ENCODE measurements at regions not wholly inside any gene's neighbourhood (a gene's known extent, or its start where the extent isn't known, plus 50 kb on each side); places are given as distances from the start of the nearest gene placed in this dataset.

DNA sequence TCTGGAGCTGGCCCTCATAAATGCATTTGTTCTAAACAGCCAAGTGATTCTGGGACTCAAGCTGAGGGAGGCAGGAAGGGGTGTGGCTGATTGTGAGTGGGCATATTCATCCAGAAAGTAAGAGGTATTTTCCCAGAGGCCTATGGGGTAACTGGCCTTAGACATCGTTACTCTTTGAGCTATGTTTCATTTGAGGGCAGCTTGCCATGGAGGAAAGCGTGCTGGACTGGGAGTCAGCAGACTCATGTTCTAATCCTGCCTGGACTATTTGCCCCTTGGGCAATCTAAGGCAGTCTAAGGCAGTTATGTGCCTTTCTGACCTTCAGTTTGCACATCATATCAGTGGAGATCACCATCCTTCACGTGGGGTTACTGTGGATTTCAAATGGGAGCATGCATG, 93.5 kb upstream of the SLC14A2 start:
- DNase-seq, result no peak

DNA sequence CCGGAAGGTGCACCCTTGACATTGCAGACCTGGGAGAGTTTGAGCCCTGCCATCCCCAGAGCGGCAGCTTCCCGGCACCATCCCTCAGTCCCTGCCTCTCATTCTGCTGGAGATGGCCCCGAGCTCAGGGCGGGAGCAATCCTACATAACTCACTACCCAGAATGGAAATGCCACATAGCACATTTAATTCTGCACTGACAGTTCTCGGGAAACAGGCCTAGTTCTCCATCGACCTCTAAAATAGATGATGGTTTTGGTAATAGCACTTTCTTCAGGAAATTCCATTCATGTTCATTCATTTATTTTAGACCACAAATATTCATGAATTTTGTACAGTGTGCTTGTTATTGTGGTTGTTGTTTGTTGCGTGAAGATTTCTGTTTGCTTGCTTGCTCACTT, 92.9 kb upstream of the SLC14A2 start:
- DNase-seq, result no peak

DNA sequence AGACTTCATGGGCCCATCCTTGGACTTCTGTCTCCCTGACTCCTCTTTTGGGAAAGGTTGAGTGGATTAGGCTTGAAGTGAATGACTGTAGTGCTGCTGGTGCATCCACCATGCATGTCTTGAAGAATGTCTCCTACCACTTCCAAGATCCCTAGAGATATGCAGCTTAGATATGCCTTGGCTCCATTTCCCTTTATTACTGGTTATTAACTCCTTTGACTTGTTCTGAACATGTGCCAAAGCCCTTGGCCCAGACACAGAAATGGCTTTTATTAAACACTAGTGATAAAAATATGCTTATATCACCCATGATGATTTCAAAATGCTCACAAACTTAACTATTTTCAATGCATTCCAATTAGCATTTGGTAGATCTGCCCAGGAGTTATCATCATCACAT, 90.0 kb upstream of the SLC14A2 start:
- no peak for DNase-seq

DNA sequence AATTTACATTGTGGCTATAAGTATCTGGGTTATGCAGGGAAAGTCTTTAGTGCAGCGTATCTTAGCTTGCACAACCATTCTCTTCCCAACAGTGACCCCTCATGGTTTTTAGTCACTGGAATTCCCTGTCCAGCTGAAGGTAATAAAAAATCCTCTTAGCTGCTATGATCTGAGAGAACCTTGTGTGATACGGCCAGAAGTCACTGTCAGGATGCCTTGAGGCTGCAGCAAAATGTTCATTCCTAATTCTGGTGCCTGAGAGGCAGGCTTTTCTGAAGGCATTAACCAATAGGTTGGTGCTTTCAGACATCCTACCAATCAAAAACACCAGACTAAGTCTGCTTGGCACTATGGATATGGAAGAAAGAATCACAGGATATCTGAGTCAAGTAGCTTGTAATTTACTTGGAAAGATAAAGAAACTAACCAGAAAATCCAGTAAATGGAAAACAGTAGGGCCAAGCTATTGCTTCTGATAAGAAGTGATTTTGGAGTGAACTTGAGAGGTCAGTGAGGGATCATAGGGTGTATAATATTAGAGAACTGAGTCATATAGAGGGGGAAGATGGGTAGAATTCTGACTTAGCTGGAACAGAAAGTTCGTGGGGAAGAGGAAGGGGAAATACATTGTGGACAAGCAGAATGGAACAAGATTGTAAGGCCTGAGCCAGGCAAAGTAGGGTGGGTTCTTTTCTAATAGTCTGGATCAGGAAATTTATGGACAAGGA, 89.0 kb upstream of the SLC14A2 start:
- DNase-seq, result no peak

DNA sequence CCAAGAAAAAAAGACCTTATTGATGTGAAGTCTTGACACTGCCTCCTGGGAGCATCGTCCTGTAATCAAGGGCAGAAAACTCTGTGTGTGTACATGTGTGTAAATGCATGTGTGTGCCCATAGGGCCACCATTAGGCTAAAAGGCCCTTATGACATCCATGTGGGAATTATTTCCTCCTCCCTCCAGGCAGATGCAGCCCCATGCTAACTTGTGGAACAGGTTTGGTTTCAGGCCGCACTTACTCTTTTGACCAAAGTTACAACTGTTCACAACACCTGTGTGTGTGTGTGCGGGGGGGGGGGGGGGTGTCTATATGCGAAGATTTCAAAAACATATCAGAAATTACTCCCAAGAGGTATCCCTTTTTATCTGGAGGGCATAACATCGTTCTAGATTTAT, 87.4 kb upstream of the SLC14A2 start:
- DNase-seq, result no peak

DNA sequence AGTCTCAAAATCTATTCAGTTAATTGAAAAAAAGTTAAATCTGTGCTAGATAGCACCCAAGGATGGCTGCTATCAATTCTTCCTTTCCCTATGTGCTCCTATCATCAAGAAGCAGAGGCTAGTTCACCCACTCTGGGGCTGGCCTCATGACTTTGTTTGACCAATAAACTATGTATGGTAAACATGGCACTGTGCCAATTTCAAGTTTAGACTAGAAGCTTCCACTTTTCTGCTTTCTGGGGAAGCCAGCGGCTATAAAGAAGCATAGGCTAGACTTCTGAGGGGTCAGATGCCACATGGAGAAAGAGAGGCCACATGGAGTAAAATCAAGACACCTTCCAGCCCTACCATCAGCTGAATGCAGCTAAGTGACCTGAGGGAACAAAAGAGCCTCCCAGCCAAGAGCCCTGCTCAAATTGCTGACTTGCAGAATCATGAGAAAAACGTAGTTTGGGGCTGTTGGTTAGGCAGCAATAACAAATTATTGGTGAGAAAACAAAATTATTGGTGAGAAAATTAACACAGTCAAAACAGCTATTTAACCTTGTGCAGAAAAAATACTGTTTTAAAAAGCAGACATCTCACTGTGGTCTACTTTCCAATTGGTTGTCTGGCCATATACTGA, 86.5 kb upstream of the SLC14A2 start:
- DNase-seq, result no peak

DNA sequence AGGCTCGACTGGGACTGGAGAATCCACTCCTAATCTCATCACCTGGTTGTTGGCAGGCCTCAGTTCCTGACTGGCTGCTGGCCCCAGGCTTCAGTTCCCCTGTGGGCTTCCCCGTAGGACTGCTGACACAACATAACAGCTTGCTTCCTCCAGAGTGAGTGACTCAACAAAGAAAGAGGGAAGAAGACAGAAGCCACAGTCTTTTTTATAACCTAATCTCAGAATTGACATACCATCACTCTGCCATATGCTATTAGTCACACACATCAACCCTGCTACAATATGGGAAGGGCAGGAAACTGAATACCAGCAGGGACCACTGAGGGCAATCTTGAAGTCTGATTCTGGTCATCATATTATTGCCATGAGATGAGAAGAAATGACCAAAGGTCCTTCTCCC, 76.8 kb upstream of the SLC14A2 start:
- DNase-seq, result no peak

DNA sequence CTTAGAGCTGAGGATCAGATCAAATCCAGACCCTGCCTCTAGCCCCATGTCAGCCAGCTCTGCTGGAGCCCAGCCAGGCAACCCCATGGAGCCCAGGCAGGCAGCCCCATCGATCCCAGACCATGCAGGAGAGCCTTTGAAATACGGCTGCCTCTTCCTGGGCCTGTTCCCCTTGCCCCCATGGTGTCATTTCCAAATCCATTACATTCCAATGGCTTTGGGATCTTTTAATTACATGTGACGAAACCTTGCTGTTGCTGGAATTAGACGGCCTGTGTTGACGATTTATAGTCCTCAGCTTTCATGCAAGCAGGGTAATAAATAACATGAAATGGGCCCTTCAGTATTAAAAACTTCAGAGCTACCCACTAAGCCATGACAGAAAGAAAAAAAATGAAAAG, 75.8 kb upstream of the SLC14A2 start:
- DNase-seq, result no peak

DNA sequence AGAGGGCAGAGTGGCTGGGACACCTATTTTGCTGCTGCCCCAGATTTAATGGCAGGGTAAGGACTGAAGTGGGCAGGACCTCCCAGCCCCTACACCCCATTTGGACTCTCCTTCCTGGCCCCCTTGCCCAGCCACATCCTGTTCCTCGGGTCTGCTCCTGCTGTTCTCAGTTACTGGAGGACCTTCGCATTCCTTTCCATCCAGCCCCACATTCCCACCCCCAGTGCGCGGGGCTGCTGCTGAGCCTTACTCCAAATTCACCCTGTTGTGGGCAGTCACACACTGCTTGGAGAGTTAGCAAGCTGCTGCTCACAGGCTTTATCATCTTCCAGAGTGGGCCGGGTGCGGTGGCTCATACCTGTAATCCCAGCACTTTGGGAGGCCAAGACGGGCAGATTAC, 75.2 kb upstream of the SLC14A2 start:
- DNase-seq, result no peak

DNA sequence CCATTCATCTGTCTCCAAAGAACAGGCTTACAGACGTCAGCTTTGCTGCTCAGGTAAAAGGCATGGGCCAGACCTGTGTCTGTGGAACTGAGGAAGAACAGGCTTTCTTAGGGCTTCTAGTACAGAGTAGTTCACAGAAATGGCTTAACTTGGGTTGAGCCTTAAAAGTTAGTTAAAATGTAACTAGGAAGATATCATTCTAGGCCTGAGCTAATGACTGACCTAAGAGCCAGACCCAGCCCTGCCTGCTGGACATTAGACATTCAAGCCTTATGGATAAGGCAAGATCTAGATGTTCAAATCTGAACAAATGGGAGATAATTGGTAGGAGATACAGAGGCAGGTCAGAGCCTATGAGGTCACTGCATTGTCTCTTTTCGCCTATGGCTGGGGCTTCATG, 73.9 kb upstream of the SLC14A2 start:
- DNase-seq, result no peak

DNA sequence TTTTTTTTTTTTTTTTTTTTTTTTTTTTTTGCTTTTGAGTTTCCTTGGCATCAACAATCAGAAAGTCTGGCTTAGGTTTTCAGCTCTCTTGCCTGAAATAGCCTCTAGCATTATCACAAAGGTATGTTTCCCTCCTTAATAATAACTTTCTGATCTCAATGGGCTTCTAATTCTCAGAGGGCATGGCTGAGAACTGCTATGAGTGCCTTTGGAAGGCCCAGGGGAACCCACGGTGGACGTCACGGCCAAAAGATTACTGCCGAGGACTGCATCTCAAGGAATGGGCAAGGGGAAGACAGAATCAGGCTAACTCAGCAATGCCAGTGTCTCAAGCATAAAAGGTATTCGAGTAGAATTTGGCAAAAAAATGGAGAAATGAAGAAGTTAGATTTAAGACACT, 73.2 kb upstream of the SLC14A2 start:
- DNase-seq, result no peak

DNA sequence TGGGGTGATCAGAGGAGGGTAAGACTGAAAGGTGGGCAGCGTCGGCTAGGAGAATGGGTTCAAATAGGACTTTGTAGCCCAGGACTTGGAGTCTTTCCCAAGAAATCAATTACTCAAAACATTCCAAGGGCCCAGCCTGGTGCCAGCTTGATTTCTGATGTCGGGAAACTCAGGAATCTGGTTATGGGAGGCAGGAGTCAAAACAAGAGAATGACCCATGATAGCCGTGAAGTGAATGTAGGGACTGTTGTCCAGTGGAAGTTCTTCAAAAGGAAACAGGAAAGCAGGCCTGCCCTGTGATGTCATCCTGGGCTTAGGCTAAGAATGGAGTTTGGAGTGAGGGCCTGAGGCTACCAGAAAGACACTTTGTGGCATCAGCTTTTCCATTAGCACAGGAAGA, 67.4 kb upstream of the SLC14A2 start:
- DNase-seq, result no peak

DNA sequence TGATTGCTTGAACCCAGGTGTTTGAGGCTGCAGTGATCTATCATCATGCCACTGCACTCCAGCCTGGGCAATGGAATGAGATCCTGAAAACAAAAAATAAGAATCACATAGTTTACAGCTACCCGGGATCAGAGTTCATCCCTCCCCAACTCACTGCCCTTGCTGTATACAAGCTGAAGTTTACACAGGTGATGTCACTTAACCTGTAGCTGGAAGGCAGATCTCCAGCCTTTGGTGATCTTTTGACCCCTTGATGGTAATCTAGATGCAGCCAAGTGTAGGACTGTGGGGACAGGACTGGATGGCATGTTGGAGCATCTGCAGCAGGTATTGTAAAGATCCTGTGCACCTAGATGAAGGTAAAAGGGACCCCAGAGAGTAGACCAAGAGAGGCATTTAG, 66.7 kb upstream of the SLC14A2 start:
- no peak for DNase-seq

DNA sequence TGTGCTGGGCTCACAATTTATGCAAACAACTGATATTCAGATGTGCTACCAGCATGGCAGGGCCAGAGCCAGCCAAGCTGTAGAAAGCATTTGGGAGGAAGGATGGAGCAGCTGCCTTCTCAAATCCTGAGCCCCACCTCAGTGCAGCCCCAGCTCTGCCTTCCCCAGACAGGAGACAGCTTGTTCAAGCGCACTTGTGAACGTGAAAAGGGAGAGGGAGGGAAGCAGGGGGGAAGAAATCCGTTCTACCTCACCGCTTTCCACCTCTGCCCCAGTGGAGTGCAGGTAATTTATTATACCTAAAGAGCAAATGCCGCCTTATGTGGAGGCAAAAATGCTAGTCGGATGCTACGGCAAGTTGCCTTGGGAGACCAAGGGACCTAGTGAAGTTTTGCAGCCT, 66.0 kb upstream of the SLC14A2 start:
- no peak for DNase-seq

DNA sequence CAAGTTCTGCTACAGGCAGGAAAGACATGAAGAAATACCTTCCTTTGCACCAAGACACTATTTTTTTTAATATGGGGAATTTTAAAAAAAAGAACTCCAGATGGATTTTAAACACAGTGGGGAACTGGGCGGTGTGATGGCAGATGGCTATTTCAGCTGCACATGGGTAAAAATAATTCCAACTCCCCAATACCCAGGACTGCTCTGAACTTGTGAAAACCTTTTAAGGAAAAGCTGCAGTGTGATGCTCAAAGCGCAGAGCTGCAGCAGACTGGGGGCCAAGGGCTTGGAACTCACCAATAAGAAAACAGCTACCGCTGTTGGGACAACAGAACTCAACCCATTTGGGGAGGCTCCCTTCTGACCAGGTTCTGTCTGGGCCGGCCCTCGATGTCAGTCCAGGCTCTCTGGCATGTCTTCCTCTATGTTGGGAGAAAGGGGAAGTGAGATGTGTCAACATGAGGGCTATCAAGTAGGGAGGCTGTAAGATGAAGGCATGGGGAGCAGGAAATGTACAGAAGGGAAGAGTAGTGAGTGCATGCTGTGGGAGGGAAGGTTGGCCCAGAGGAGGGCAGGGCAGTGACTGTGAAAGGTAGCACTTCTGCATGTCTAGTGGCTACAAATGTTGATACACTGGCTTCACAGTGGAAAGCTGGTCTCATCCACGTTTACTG, 64.0 kb upstream of the SLC14A2 start:
- DNase-seq, result peak in 3 of 56 donors; percentile 12 to 30 (median 13)

DNA sequence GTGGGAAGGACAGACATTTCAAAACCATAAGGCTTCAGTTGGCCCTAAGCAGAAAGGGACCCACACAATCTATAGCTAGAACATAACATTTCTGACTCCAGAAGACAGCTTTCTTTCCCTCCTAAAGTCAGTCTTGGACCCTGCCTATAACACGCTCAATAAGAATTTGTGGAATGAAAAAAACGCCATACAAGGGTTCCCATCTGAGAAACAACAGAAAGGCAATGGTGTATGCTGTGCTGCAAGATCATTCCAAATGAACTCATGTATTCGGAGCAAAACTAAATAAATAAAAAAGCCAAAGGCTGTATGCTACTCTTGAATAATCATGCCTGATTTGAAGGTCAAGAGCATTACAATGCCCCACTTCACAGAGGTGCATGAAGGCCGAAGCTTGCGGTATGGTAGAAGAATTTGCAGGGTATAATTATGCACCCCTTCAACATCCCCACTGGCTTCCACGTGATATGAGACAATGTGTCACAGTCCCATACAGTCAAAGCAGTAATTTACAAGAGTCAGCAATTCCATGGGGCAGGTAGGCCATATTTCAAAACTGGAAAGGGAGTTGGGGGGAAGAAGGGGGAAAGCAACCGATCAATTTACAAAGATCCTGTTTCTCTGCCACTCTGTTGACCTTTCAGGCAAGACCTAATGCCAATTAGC, 61.4 kb upstream of the SLC14A2 start:
- DNase-seq, result no peak

DNA sequence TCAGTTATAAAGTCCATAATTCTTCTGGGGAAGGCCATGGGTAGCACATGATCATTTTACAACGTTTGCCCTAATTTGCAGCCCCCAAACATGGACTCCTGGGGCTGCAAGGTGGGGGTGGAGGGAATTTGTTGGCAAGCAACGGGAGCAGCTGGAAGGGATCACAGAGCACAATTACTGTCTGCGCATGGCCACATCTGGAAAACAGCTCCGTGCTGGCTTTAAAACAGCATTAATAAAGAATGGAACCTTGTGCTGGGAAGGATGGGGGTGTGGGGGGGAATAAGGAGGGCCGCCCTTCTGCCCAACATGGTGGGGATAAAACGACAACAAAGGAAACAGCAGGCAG, 60.9 kb upstream of the SLC14A2 start:
- DNase-seq, result no peak

DNA sequence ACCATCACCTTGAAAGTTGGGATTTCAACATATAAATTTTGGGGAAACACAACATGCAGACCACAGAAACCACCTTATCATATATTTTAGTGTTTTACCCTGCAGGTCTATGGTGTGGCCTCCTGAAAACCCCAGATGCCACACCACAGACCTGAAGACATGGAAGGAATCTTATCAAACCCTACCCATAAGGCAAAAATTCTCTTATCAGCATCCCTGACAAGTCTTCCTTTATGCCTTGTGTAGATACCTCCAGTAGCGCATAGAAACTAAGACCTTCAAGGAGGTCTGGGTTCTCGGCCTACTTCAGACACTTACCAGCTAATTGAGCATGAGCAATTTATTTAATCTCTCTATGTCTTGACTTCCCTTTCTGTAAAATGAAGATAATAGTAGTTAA, 59.1 kb upstream of the SLC14A2 start:
- DNase-seq, result no peak

DNA sequence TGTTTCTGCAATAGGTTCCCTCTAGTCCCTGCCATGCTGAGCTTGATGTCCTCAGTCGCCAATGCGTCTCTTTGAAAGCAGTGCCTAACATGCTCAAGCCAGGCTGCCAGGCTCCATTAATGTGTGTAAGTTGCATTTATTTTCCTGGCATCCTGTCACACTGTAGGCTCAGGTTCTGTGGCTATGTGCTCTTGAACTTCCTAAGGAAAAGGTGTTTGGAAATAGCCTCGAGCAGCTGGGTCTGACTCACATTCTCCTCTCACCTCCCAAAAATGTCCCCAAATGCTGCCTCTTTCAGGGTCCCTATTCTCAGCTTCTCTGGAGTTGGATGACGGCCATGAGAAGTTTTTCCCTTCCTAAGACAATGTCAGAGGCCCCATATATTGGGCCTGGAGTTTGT, 58.0 kb upstream of the SLC14A2 start:
- DNase-seq, result no peak

DNA sequence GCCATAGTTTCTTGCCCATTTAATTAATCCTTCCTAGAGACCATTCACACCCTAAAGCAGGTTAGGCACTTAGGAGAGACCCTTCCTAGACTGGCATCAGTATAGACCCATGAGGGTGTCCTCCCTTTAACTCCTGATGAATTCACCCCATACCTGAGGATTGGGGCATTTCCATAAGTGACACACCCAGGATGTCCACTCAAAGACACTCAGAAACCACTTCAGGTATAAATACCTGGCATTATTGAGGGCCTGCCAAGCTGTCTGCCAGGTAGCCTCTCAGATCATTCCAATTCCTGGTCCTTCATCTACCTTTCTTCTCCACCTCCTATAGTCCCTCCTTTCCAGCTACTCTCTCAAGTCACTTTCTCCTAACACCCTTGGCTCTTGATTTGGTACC, 57.5 kb upstream of the SLC14A2 start:
- no peak for DNase-seq

DNA sequence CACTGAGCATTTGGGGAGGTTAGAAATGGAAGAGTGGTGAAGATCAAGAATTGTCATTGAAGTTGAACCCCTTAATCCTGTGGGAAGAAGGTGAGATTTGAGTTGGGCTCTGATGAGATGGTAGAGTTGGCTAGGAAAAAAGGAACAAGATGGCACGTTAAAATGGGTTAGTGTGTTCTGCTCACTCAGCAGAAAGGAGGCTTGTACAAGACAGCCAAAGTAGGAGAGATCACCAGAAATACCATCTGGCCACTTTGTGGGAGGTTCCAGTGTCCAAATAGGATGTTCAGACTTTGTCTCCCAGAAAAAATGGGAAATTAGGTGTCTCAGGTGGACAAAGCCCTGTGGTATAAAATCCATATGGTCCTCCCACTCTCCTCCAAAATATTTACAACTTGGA, 56.0 kb upstream of the SLC14A2 start:
- DNase-seq, result no peak

DNA sequence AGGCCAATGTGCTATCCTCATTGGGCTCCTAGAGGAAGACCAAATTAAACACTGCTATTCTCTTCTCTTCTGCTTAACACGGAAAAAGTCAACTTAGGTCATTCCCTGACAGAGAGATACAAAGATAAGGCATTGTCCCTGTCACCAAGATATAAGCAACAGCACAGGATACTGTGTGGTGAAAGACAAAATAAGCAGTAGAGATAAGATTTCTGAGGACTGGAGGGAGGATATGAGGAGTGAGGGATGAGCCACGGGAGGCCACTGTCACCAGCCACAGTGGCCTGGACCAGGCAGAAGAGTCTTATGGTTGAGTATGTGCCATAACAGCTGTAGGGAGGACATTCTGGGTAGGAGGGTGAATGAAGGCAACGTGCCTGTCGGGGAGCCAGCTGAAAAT, 54.4 kb upstream of the SLC14A2 start:
- DNase-seq, result no peak

All from amygdala (tissue), 56 donors.